GM23338 (cell line): ENCODE measurements at regions not wholly inside any gene's neighbourhood (a gene's known extent, or its start where the extent isn't known, plus 50 kb on each side); places are given as distances from the start of the nearest gene placed in this dataset.

Experiments used
- ATAC-seq: fragments of 200-7000 bp; cut with Tn5 transposase; 3 replicates; pipeline ENCODE4 v1.9.1; 2020
- DNase-seq: peaks from one replicate; pipeline ENCODE4 v3.0.0-alpha.2; 2015; ENCODE audit warnings: low spot score
- H2AFZ ChIP-seq: fragments of 200-600 bp; sonication (generic); 2 replicates; pipeline ENCODE4 v1.8.0; 2016; ENCODE audit warnings: antibody characterized with exemption, mild to moderate bottlenecking, moderate library complexity
- H3F3A ChIP-seq: fragments of 200-600 bp; sonication (generic); replicated peaks from 2 replicates; pipeline ENCODE4 v1.8.0; 2017; ENCODE audit warnings: antibody characterized with exemption, mixed run types, low read depth
- H3K27ac ChIP-seq: fragments of 200-600 bp; sonication (generic); 2 replicates; pipeline ENCODE4 v1.6.1; 2016; ENCODE audit warnings: low read depth
- H3K27me3 ChIP-seq: fragments of 200-600 bp; sonication (generic); 2 replicates; pipeline ENCODE4 v1.8.0; 2016; ENCODE audit warnings: mild to moderate bottlenecking, mixed run types, moderate library complexity; ENCODE audit not compliant: insufficient read depth
- H3K36me3 ChIP-seq: fragments of 200-600 bp; sonication (generic); 2 replicates; pipeline ENCODE4 v1.8.0; 2016; ENCODE audit warnings: mild to moderate bottlenecking; ENCODE audit not compliant: insufficient read depth
- H3K4me1 ChIP-seq: fragments of 200-600 bp; sonication (generic); 2 replicates; pipeline ENCODE4 v1.8.0; 2016; ENCODE audit warnings: mild to moderate bottlenecking, moderate library complexity; ENCODE audit not compliant: insufficient read depth
- H3K4me2 ChIP-seq: fragments of 200-600 bp; sonication (generic); 2 replicates; pipeline ENCODE4 v1.7.1; 2017; ENCODE audit warnings: mixed run types
- H3K4me3 ChIP-seq: fragments of 200-600 bp; sonication (generic); 2 replicates; pipeline ENCODE4 v1.6.1; 2016; ENCODE audit warnings: mixed run types
- H3K79me2 ChIP-seq: fragments of 200-600 bp; sonication (generic); replicated peaks from 2 replicates; pipeline ENCODE4 v1.8.0; 2017; ENCODE audit warnings: mild to moderate bottlenecking; ENCODE audit not compliant: insufficient read depth
- H3K9me2 ChIP-seq: fragments of 200-600 bp; sonication (generic); 2 replicates; pipeline ENCODE4 v1.8.0; 2017; ENCODE audit not compliant: insufficient read depth
- H4K20me1 ChIP-seq: fragments of 200-600 bp; sonication (generic); replicated peaks from 2 replicates; pipeline ENCODE4 v1.8.0; 2017; ENCODE audit warnings: mild to moderate bottlenecking; ENCODE audit not compliant: insufficient read depth
- H3K27ac Mint-ChIP-seq: 2 replicates; pipeline ENCODE4 v1.8.0; 2020; ENCODE audit warnings: inconsistent platforms, mild to moderate bottlenecking, moderate library complexity, mixed read lengths
- H3K27me3 Mint-ChIP-seq: 3 replicates; pipeline ENCODE4 v1.8.0; 2022; ENCODE audit warnings: low read depth, mild to moderate bottlenecking, moderate library complexity, mixed read lengths, inconsistent platforms; ENCODE audit not compliant: insufficient read depth, poor library complexity
- H3K36me3 Mint-ChIP-seq: 3 replicates; pipeline ENCODE4 v1.8.0; 2021; ENCODE audit warnings: low read depth, mild to moderate bottlenecking, inconsistent platforms, moderate library complexity, mixed read lengths
- H3K4me1 Mint-ChIP-seq: 3 replicates; pipeline ENCODE4 v1.8.0; 2020; ENCODE audit warnings: mild to moderate bottlenecking, inconsistent platforms, mixed read lengths
- H3K4me3 Mint-ChIP-seq: 3 replicates; pipeline ENCODE4 v1.8.0; 2021; ENCODE audit warnings: moderate library complexity, mild to moderate bottlenecking, inconsistent platforms, mixed read lengths
- H3K9me3 Mint-ChIP-seq: 3 replicates; pipeline ENCODE4 v1.8.0; 2020; ENCODE audit warnings: moderate library complexity, mild to moderate bottlenecking, inconsistent platforms, mixed read lengths
- CREB1 ChIP-seq: fragments of 250-450 bp; sonication (Bioruptor Pico); IDR thresholded peaks from 2 replicates; pipeline ENCODE4 v1.5.0; 2020; ENCODE audit warnings: low read depth, mild to moderate bottlenecking, moderate library complexity
- EZH2 ChIP-seq: fragments of 200-600 bp; sonication (generic); IDR thresholded peaks from one replicate; pipeline ENCODE4 v1.8.0; 2017; ENCODE audit warnings: antibody characterized with exemption, mild to moderate bottlenecking, low read depth; ENCODE audit not compliant: unreplicated experiment
- EZH2phosphoT487 ChIP-seq: fragments of 200-600 bp; sonication (generic); IDR thresholded peaks from one replicate; pipeline ENCODE4 v1.8.1; 2018; ENCODE audit warnings: antibody characterized with exemption; ENCODE audit not compliant: unreplicated experiment
- JUNB ChIP-seq: IDR thresholded peaks from one replicate; pipeline ENCODE4 v1.6.1; 2016; ENCODE audit warnings: antibody characterized with exemption; ENCODE audit not compliant: unreplicated experiment
- NANOG ChIP-seq: IDR thresholded peaks from 2 replicates; pipeline ENCODE4 v1.6.1; 2016; ENCODE audit warnings: antibody characterized with exemption, borderline replicate concordance
- POLR2AphosphoS5 ChIP-seq: IDR thresholded peaks from 2 replicates; pipeline ENCODE4 v1.6.1; 2016; ENCODE audit warnings: antibody characterized with exemption, low read depth
- STAT1 ChIP-seq: IDR thresholded peaks from one replicate; pipeline ENCODE4 v1.6.1; 2016; ENCODE audit warnings: antibody characterized with exemption; ENCODE audit not compliant: unreplicated experiment
- ZNF114 ChIP-seq: fragments of 250-450 bp; sonication (Bioruptor Pico); IDR thresholded peaks from 2 replicates; pipeline ENCODE4 v1.5.0; 2020; ENCODE audit warnings: mild to moderate bottlenecking, moderate library complexity
- ZNF331 ChIP-seq: fragments of 250-450 bp; sonication (Bioruptor Pico); IDR thresholded peaks from 2 replicates; pipeline ENCODE4 v1.5.0; 2020; ENCODE audit warnings: low read depth, mild to moderate bottlenecking, moderate library complexity
- TF ChIP-seq, protein P1 (sequence below): IDR thresholded peaks from one replicate; pipeline ENCODE4 v1.6.1; 2018; ENCODE audit warnings: antibody characterized with exemption; ENCODE audit not compliant: unreplicated experiment
- TF ChIP-seq, protein P2 (sequence below), 2 experiments: fragments of 200-600 bp in 1 of 2; sonication (generic) in 1 of 2; conservative IDR thresholded peaks; 2 replicates each; pipeline versions ENCODE4 v1.5.1 to v1.6.1; 2016 to 2017; ENCODE audit warnings: antibody characterized with exemption in 2 of 2, low read depth in 2 of 2, mild to moderate bottlenecking in 2 of 2, moderate library complexity in 1 of 2

GRCh38 chr21:38092051-38092450 is 164.7 kb upstream of the KCNJ15 start (continued):
- TF ChIP-seq ZNF331 (CRISPR knock-in tag) (no peak), ZNF114 (no peak)

GRCh38 chr21:38095220-38095619 is 161.6 kb upstream of the KCNJ15 start:
- no peak overlapping the region for H3K4me3 ChIP-seq
- TF ChIP-seq, protein P1, sequence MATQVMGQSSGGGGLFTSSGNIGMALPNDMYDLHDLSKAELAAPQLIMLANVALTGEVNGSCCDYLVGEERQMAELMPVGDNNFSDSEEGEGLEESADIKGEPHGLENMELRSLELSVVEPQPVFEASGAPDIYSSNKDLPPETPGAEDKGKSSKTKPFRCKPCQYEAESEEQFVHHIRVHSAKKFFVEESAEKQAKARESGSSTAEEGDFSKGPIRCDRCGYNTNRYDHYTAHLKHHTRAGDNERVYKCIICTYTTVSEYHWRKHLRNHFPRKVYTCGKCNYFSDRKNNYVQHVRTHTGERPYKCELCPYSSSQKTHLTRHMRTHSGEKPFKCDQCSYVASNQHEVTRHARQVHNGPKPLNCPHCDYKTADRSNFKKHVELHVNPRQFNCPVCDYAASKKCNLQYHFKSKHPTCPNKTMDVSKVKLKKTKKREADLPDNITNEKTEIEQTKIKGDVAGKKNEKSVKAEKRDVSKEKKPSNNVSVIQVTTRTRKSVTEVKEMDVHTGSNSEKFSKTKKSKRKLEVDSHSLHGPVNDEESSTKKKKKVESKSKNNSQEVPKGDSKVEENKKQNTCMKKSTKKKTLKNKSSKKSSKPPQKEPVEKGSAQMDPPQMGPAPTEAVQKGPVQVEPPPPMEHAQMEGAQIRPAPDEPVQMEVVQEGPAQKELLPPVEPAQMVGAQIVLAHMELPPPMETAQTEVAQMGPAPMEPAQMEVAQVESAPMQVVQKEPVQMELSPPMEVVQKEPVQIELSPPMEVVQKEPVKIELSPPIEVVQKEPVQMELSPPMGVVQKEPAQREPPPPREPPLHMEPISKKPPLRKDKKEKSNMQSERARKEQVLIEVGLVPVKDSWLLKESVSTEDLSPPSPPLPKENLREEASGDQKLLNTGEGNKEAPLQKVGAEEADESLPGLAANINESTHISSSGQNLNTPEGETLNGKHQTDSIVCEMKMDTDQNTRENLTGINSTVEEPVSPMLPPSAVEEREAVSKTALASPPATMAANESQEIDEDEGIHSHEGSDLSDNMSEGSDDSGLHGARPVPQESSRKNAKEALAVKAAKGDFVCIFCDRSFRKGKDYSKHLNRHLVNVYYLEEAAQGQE: no peak
- no peak for TF ChIP-seq CREB1 (CRISPR knock-in tag)

DNA sequence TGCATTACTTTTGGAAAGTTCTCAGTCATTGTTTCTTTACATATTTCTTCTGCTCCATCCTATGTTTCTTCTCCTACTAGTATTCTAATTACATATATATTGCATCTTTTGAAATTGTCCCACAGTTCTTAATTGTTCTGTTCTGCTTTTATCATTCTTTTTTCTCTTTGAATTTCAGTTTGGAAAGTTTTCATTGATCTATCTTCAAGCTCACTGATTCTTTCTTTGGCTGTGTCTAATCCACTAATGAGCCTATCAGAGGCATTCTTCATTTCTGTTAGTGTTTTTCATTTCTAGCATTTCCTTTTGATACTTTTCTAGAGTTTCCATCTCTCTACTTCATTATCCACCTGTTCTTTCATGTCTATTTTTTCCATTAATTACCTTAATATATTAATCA is 159.0 kb upstream of the KCNJ15 start:
- no peaks in the 10 kb centered on the region for H3F3A ChIP-seq
- peaks cover 10% of the 10 kb centered on the region for H3K9me3 Mint-ChIP-seq
- no peak overlapping the region for H3K4me2 ChIP-seq
- no peaks in the 10 kb centered on the region for H3K27me3 Mint-ChIP-seq
- ATAC-seq (no peak), DNase-seq (no peak)
- H3K27ac Mint-ChIP-seq: no peak overlapping the region
- no peak overlapping the region for H2AFZ ChIP-seq
- H3K36me3 Mint-ChIP-seq: no peaks in the 10 kb centered on the region
- no peaks in the 10 kb centered on the region for H3K9me2 ChIP-seq
- H3K4me1 Mint-ChIP-seq: no peaks in the 10 kb centered on the region
- no peaks in the 10 kb centered on the region for H3K4me1 ChIP-seq
- H3K27me3 ChIP-seq: no peaks in the 10 kb centered on the region
- H3K4me3 ChIP-seq: no peak overlapping the region
- no peak overlapping the region for H3K27ac ChIP-seq
- H3K36me3 ChIP-seq: no peaks in the 10 kb centered on the region
- no peaks in the 10 kb centered on the region for H4K20me1 ChIP-seq
- H3K79me2 ChIP-seq: no peaks in the 10 kb centered on the region
- no peak overlapping the region for H3K4me3 Mint-ChIP-seq
- TF ChIP-seq, protein P2, sequence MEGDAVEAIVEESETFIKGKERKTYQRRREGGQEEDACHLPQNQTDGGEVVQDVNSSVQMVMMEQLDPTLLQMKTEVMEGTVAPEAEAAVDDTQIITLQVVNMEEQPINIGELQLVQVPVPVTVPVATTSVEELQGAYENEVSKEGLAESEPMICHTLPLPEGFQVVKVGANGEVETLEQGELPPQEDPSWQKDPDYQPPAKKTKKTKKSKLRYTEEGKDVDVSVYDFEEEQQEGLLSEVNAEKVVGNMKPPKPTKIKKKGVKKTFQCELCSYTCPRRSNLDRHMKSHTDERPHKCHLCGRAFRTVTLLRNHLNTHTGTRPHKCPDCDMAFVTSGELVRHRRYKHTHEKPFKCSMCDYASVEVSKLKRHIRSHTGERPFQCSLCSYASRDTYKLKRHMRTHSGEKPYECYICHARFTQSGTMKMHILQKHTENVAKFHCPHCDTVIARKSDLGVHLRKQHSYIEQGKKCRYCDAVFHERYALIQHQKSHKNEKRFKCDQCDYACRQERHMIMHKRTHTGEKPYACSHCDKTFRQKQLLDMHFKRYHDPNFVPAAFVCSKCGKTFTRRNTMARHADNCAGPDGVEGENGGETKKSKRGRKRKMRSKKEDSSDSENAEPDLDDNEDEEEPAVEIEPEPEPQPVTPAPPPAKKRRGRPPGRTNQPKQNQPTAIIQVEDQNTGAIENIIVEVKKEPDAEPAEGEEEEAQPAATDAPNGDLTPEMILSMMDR (conservative IDR thresholded peaks at IDR 0.05; ENCODE audit: low read depth in 2 of 2): no peak
- TF ChIP-seq JUNB (no peak), CREB1 (CRISPR knock-in tag) (no peak), POLR2AphosphoS5 (no peak), EZH2 (no peak), STAT1 (no peak), NANOG (no peak), ZNF114 (no peak), ZNF331 (CRISPR knock-in tag) (no peak), EZH2phosphoT487 (no peak)

More at GRCh38 chr21:38095220-38095619, 161.6 kb upstream of the KCNJ15 start:
- H3K27ac Mint-ChIP-seq: no peak overlapping the region
- no peaks in the 10 kb centered on the region for H3K36me3 Mint-ChIP-seq
- Histone ChIP-seq H3K27ac (no peak overlapping the region), H3K79me2 (no peaks in the 10 kb centered on the region), H3K9me2 (no peaks in the 10 kb centered on the region), H3K36me3 (no peaks in the 10 kb centered on the region), H3K4me2 (no peak overlapping the region), H3K4me1 (no peaks in the 10 kb centered on the region), H3F3A (no peaks in the 10 kb centered on the region), H4K20me1 (no peaks in the 10 kb centered on the region), H2AFZ (no peak overlapping the region), H3K27me3 (no peaks in the 10 kb centered on the region)
- ATAC-seq (no peak), DNase-seq (no peak)
- H3K9me3 Mint-ChIP-seq: peaks cover 10% of the 10 kb centered on the region
- no peaks in the 10 kb centered on the region for H3K4me1 Mint-ChIP-seq
- no peaks in the 10 kb centered on the region for H3K27me3 Mint-ChIP-seq
- no peak overlapping the region for H3K4me3 Mint-ChIP-seq
